SU-DHL-6 (cell line): ENCODE measurements at regions not wholly inside any gene's neighbourhood (a gene's known extent, or its start where the extent isn't known, plus 50 kb on each side); places are given as distances from the start of the nearest gene placed in this dataset.

Source experiments
- CTCF ChIP-seq: fragments of 200-600 bp; sonication (generic); IDR thresholded peaks from one replicate; pipeline ENCODE4 v1.5.1; 2017; ENCODE audit warnings: antibody characterized with exemption, mild to moderate bottlenecking, low read length, moderate library complexity; ENCODE audit not compliant: insufficient read depth, poor library complexity, severe bottlenecking
- EZH2phosphoT487 ChIP-seq: fragments of 200-600 bp; sonication (generic), shearing (Covaris generic); conservative IDR thresholded peaks from 2 replicates; pipeline ENCODE4 v1.6.1; 2018; ENCODE audit warnings: mild to moderate bottlenecking, antibody characterized with exemption, low read length, moderate library complexity, mixed read lengths

GRCh38 chr7:45267262-45267661, 109.7 kb downstream of the RAMP3 start:
- TF ChIP-seq CTCF: no peak
- no peak for TF ChIP-seq EZH2phosphoT487
